ENCODE measurements at regions not wholly inside any gene's neighbourhood (a gene's known extent, or its start where the extent isn't known, plus 50 kb on each side); places are given as distances from the start of the nearest gene placed in this dataset.

DNA sequence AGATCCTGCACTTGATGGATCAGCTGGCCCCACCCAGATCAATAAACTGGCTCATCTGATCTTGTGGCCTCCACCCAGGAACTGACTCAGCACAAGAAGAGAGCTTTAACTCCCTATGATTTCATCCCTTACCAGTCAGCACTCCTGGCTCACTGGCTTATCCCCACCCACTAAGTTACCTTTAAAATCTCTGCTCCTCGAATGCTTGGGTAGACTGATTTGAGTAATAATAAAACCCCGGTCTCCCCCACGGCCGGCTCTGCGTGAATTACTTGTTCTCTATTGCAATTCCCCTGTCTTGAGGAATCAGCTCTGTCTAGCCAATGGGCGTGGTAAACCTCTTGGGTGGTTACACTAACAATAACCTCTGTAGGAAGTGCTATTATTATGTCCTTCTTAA lies 83.7 kb downstream of the MBL2 start:
- DNase-seq (ENCODE audit: extremely low spot score in 2 of 2): no peak
- intact Hi-C loops (cut with DNase I): no loop called here
- Histone ChIP-seq H3K27ac (no peak overlapping the region), H3K4me1 (no peaks in the 10 kb centered on the region), H3K27me3 (no peaks in the 10 kb centered on the region), H3K36me3 (no peaks in the 10 kb centered on the region), H3K4me3 (no peak overlapping the region), H3K9me3 (no peaks in the 10 kb centered on the region)
- TF ChIP-seq, protein P1, sequence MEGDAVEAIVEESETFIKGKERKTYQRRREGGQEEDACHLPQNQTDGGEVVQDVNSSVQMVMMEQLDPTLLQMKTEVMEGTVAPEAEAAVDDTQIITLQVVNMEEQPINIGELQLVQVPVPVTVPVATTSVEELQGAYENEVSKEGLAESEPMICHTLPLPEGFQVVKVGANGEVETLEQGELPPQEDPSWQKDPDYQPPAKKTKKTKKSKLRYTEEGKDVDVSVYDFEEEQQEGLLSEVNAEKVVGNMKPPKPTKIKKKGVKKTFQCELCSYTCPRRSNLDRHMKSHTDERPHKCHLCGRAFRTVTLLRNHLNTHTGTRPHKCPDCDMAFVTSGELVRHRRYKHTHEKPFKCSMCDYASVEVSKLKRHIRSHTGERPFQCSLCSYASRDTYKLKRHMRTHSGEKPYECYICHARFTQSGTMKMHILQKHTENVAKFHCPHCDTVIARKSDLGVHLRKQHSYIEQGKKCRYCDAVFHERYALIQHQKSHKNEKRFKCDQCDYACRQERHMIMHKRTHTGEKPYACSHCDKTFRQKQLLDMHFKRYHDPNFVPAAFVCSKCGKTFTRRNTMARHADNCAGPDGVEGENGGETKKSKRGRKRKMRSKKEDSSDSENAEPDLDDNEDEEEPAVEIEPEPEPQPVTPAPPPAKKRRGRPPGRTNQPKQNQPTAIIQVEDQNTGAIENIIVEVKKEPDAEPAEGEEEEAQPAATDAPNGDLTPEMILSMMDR (IDR thresholded peaks at IDR 0.05): no peak
- no peak for TF ChIP-seq POLR2A (IDR thresholded peaks at IDR 0.05)
- no peak for TF ChIP-seq POLR2AphosphoS5 (IDR thresholded peaks at IDR 0.05; ENCODE audit: insufficient read depth in 1 of 2, low read depth in 1 of 2)

- intact Hi-C loops (cut with DNase I): no loop called here
- Histone ChIP-seq H3K36me3 (no peaks in the 10 kb centered on the region), H3K27ac (no peak overlapping the region), H3K4me3 (no peak overlapping the region), H3K27me3 (no peaks in the 10 kb centered on the region), H3K9me3 (no peaks in the 10 kb centered on the region), H3K4me1 (no peaks in the 10 kb centered on the region)
- DNase-seq (ENCODE audit: extremely low spot score in 2 of 2): no peak
- TF ChIP-seq POLR2AphosphoS5 (IDR thresholded peaks at IDR 0.05; ENCODE audit: insufficient read depth in 1 of 2, low read depth in 1 of 2) (no peak), POLR2A (IDR thresholded peaks at IDR 0.05) (no peak)
- TF ChIP-seq, protein P1 (IDR thresholded peaks at IDR 0.05): no peak
Measured at GRCh38 chr10:52696232-52696631, 76.4 kb downstream of the MBL2 start.

DNA sequence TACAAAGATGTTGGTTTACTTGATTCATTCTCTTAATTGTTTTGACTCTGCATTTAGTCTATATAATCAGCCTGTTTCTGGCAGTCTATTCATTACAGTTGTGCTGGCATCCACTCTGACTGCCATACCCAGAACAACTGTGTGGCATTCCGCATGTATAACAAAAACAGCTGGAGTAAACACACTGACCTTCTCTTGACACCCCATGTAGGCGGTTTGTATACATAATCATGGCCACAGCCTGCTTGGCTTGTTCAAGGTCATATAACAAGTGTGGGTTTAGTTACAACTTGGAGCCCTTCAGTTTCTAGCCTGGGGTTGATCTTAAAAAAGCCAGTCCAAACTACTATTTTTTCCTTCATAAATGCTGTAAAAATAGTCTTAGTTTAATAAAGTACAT lies 70.9 kb downstream of the MBL2 start:
- DNase-seq (ENCODE audit: extremely low spot score in 2 of 2): no peak
- H3K36me3 ChIP-seq: no peaks in the 10 kb centered on the region
- TF ChIP-seq, protein P1 (IDR thresholded peaks at IDR 0.05): no peak
- TF ChIP-seq POLR2AphosphoS5 (IDR thresholded peaks at IDR 0.05; ENCODE audit: insufficient read depth in 1 of 2, low read depth in 1 of 2) (no peak), POLR2A (IDR thresholded peaks at IDR 0.05) (no peak)
- no peaks in the 10 kb centered on the region for H3K9me3 ChIP-seq
- no peaks in the 10 kb centered on the region for H3K27me3 ChIP-seq
- H3K4me1 ChIP-seq: no peaks in the 10 kb centered on the region
- intact Hi-C loops (cut with DNase I): no loop called here
- no peak overlapping the region for H3K27ac ChIP-seq
- no peak overlapping the region for H3K4me3 ChIP-seq

DNA sequence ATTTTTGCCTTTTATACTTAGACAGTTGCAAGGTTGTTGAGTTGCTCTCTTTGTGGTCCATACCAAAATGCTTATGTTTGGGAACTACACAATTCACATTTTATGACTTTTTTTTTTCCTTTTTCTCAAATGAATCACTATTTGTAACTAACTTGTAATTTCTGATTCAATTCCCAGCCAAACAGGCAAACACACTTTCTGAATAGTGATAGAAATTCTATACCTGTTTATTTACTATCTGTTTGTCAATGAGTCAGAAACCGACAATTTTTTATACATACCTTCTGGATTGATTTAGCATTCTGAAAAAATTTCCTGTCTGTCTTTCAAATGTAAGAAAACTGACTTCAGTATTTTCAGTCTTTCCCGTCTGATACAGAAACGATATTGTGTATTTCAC lies 69.1 kb downstream of the MBL2 start:
- H3K27me3 ChIP-seq: no peaks in the 10 kb centered on the region
- H3K4me1 ChIP-seq: no peaks in the 10 kb centered on the region
- H3K27ac ChIP-seq: no peak overlapping the region
- intact Hi-C loops (cut with DNase I): no loop called here
- H3K9me3 ChIP-seq: no peaks in the 10 kb centered on the region
- TF ChIP-seq, protein P1 (IDR thresholded peaks at IDR 0.05): no peak
- no peaks in the 10 kb centered on the region for H3K36me3 ChIP-seq
- no peak overlapping the region for H3K4me3 ChIP-seq
- DNase-seq (ENCODE audit: extremely low spot score in 2 of 2): no peak

GRCh38 chr10:52703898-52704297 lies 68.7 kb downstream of the MBL2 start:
- Histone ChIP-seq H3K27me3 (no peaks in the 10 kb centered on the region), H3K36me3 (no peaks in the 10 kb centered on the region), H3K4me3 (no peak overlapping the region), H3K4me1 (no peaks in the 10 kb centered on the region), H3K9me3 (no peaks in the 10 kb centered on the region), H3K27ac (no peak overlapping the region)
- DNase-seq (ENCODE audit: extremely low spot score in 2 of 2): no peak
- intact Hi-C loops (cut with DNase I): no loop called here
- no peak for TF ChIP-seq POLR2A (IDR thresholded peaks at IDR 0.05)
- TF ChIP-seq, protein P1 (IDR thresholded peaks at IDR 0.05): no peak
- TF ChIP-seq POLR2AphosphoS5 (IDR thresholded peaks at IDR 0.05; ENCODE audit: insufficient read depth in 1 of 2, low read depth in 1 of 2): no peak

Measured in vagina (tissue), 2 donors.